Activated CD4-positive, alpha-beta T cell treated with anti-CD3 and anti-CD28 coated beads for 24 hours (primary cell): ENCODE measurements at regions not wholly inside any gene's neighbourhood (a gene's known extent, or its start where the extent isn't known, plus 50 kb on each side); places are given as distances from the start of the nearest gene placed in this dataset.
"Not testable (repeated sequence)": the region's sequence is repeated elsewhere in the genome, so short reads cannot be mapped to it uniquely, and the experiment has no call there.

Experiments used
- DNase-seq, 2 donors: peaks; one replicate each; pipeline ENCODE4 v3.0.0-alpha.2; 2020; ENCODE audit warnings: low read depth in 2 of 2

- DNase-seq: not testable (repeated sequence)
Observed at GRCh38 chr15:22200417-22200816, 120.1 kb downstream of the OR4M2 start.

- DNase-seq: not testable (repeated sequence)
Observed at GRCh38 chr15:22201993-22202659, 121.8 kb downstream of the OR4M2 start.

- DNase-seq: not testable (repeated sequence)
Observed at GRCh38 chr15:22203208-22203607, 122.9 kb downstream of the OR4M2 start.

- not testable (repeated sequence) for DNase-seq
Observed at GRCh38 chr15:22209086-22209485, 128.8 kb downstream of the OR4M2 start.

- DNase-seq: not testable (repeated sequence)
Observed at GRCh38 chr15:22222596-22222995, 142.3 kb downstream of the OR4M2 start.

GRCh38 chr15:22224241-22224671, 143.9 kb downstream of the OR4M2 start:
- DNase-seq: no peak

GRCh38 chr15:22224961-22225360, 144.6 kb downstream of the OR4M2 start:
- DNase-seq: not testable (repeated sequence)

GRCh38 chr15:22226034-22226790, 145.9 kb downstream of the OR4M2 start:
- no peak for DNase-seq

- DNase-seq: no peak
Observed at GRCh38 chr15:22227411-22228100, 147.2 kb downstream of the OR4M2 start.

GRCh38 chr15:22228101-22228762, 147.9 kb downstream of the OR4M2 start:
- no peak for DNase-seq

GRCh38 chr15:22229990-22230819, 149.9 kb downstream of the OR4M2 start:
- no peak for DNase-seq

- no peak for DNase-seq
Observed at GRCh38 chr15:22231603-22232002, 151.3 kb downstream of the OR4M2 start.

- DNase-seq: no peak
Observed at GRCh38 chr15:22232675-22233074, 152.3 kb downstream of the OR4M2 start.

GRCh38 chr15:22235261-22235930, 155.1 kb downstream of the OR4M2 start:
- DNase-seq: not testable (repeated sequence)

- DNase-seq: no peak
Observed at GRCh38 chr15:22236469-22236868, 156.1 kb downstream of the OR4M2 start.

- DNase-seq: no peak
Observed at GRCh38 chr15:22237891-22238275, 157.6 kb downstream of the OR4M2 start.

GRCh38 chr15:22238276-22238958, 158.1 kb downstream of the OR4M2 start:
- not testable (repeated sequence) for DNase-seq

GRCh38 chr15:22238959-22239805, 158.9 kb downstream of the OR4M2 start:
- not testable (repeated sequence) for DNase-seq

GRCh38 chr15:22239806-22240180, 159.5 kb downstream of the OR4M2 start:
- no peak for DNase-seq
